ENCODE measurements at regions not wholly inside any gene's neighbourhood (a gene's known extent, or its start where the extent isn't known, plus 50 kb on each side); places are given as distances from the start of the nearest gene placed in this dataset.

- Mint-ChIP-seq H3K27me3 (no peaks in the 10 kb centered on the region), H3K9me3 (peaks cover under 1% of the 10 kb centered on the region), H3K27ac (no peak overlapping the region), H3K36me3 (no peaks in the 10 kb centered on the region), H3K4me1 (no peaks in the 10 kb centered on the region), H3K4me3 (no peak overlapping the region)
- CTCF ChIA-PET, result no interaction called here
- DNase-seq, result no peak
These were observed 481.5 kb upstream of the JAG1 start for GRCh38 chr20:11155156-11155756.

GRCh38 chr20:11156922-11157321 lies 483.1 kb upstream of the JAG1 start:
- Mint-ChIP-seq H3K4me3 (no peak overlapping the region), H3K36me3 (no peaks in the 10 kb centered on the region), H3K4me1 (no peaks in the 10 kb centered on the region), H3K27me3 (no peaks in the 10 kb centered on the region), H3K9me3 (peaks cover 2% of the 10 kb centered on the region), H3K27ac (no peak overlapping the region)
- CTCF ChIA-PET, result no interaction called here
- no peak for DNase-seq

GRCh38 chr20:11158146-11158545 lies 484.3 kb upstream of the JAG1 start:
- Mint-ChIP-seq H3K27ac (no peak overlapping the region), H3K36me3 (no peaks in the 10 kb centered on the region), H3K4me1 (no peaks in the 10 kb centered on the region), H3K9me3 (peaks cover 2% of the 10 kb centered on the region), H3K27me3 (no peaks in the 10 kb centered on the region), H3K4me3 (no peak overlapping the region)
- CTCF ChIA-PET, result no interaction called here
- no peak for DNase-seq

GRCh38 chr20:11158589-11158988 lies 484.8 kb upstream of the JAG1 start:
- no peak overlapping the region for H3K4me3 Mint-ChIP-seq
- H3K36me3 Mint-ChIP-seq, result no peaks in the 10 kb centered on the region
- peaks cover 2% of the 10 kb centered on the region for H3K9me3 Mint-ChIP-seq
- H3K27ac Mint-ChIP-seq, result no peak overlapping the region
- no peaks in the 10 kb centered on the region for H3K27me3 Mint-ChIP-seq
- DNase-seq, result no peak
- H3K4me1 Mint-ChIP-seq, result no peaks in the 10 kb centered on the region
- CTCF ChIA-PET, result no interaction called here

- peaks cover 2% of the 10 kb centered on the region for H3K9me3 Mint-ChIP-seq
- CTCF ChIA-PET, result no interaction called here
These were observed 485.9 kb upstream of the JAG1 start for GRCh38 chr20:11159728-11160127.

GRCh38 chr20:11162026-11162775 lies 488.4 kb upstream of the JAG1 start:
- H3K4me3 Mint-ChIP-seq, result no peak overlapping the region
- no peak for DNase-seq
- H3K27me3 Mint-ChIP-seq, result no peaks in the 10 kb centered on the region
- no peaks in the 10 kb centered on the region for H3K36me3 Mint-ChIP-seq
- CTCF ChIA-PET, result no interaction called here
- H3K4me1 Mint-ChIP-seq, result no peaks in the 10 kb centered on the region
- H3K27ac Mint-ChIP-seq, result no peak overlapping the region
- peaks cover 4% of the 10 kb centered on the region for H3K9me3 Mint-ChIP-seq

More at GRCh38 chr20:11159728-11160127, 485.9 kb upstream of the JAG1 start:
- no peak for DNase-seq
- no peaks in the 10 kb centered on the region for H3K4me1 Mint-ChIP-seq
- no peaks in the 10 kb centered on the region for H3K27me3 Mint-ChIP-seq
- no peak overlapping the region for H3K4me3 Mint-ChIP-seq
- H3K27ac Mint-ChIP-seq, result no peak overlapping the region
- no peaks in the 10 kb centered on the region for H3K36me3 Mint-ChIP-seq

- no peak overlapping the region for H3K4me3 Mint-ChIP-seq
- H3K27me3 Mint-ChIP-seq, result no peaks in the 10 kb centered on the region
- peaks cover 5% of the 10 kb centered on the region for H3K9me3 Mint-ChIP-seq
- no peaks in the 10 kb centered on the region for H3K4me1 Mint-ChIP-seq
- no peaks in the 10 kb centered on the region for H3K36me3 Mint-ChIP-seq
- DNase-seq, result no peak
- H3K27ac Mint-ChIP-seq, result no peak overlapping the region
- CTCF ChIA-PET, result no interaction called here
These were observed 492.0 kb upstream of the JAG1 start for GRCh38 chr20:11165789-11166188.

- no peaks in the 10 kb centered on the region for H3K36me3 Mint-ChIP-seq
- no peaks in the 10 kb centered on the region for H3K27me3 Mint-ChIP-seq
- H3K4me1 Mint-ChIP-seq, result no peaks in the 10 kb centered on the region
- no peak overlapping the region for H3K27ac Mint-ChIP-seq
- H3K9me3 Mint-ChIP-seq, result peaks cover 5% of the 10 kb centered on the region
- no peak for DNase-seq
- CTCF ChIA-PET, result no interaction called here
- H3K4me3 Mint-ChIP-seq, result no peak overlapping the region
These were observed 492.9 kb upstream of the JAG1 start for GRCh38 chr20:11166712-11167111.

- no peaks in the 10 kb centered on the region for H3K4me1 Mint-ChIP-seq
- H3K27me3 Mint-ChIP-seq, result no peaks in the 10 kb centered on the region
- no peak for DNase-seq
- H3K27ac Mint-ChIP-seq, result no peak overlapping the region
- no peak overlapping the region for H3K4me3 Mint-ChIP-seq
- peaks cover 5% of the 10 kb centered on the region for H3K9me3 Mint-ChIP-seq
- H3K36me3 Mint-ChIP-seq, result no peaks in the 10 kb centered on the region
- CTCF ChIA-PET, result no interaction called here
These were observed 494.2 kb upstream of the JAG1 start for GRCh38 chr20:11168026-11168425.

- Mint-ChIP-seq H3K9me3 (peaks cover 5% of the 10 kb centered on the region), H3K4me1 (no peaks in the 10 kb centered on the region), H3K4me3 (no peak overlapping the region), H3K27me3 (no peaks in the 10 kb centered on the region), H3K36me3 (no peaks in the 10 kb centered on the region), H3K27ac (no peak overlapping the region)
- no peak for DNase-seq
- CTCF ChIA-PET, result no interaction called here
These were observed 496.2 kb upstream of the JAG1 start for GRCh38 chr20:11170025-11170424.

- Mint-ChIP-seq H3K9me3 (peaks cover 5% of the 10 kb centered on the region), H3K36me3 (no peaks in the 10 kb centered on the region), H3K27ac (no peak overlapping the region), H3K4me1 (no peaks in the 10 kb centered on the region), H3K27me3 (no peaks in the 10 kb centered on the region), H3K4me3 (no peak overlapping the region)
- CTCF ChIA-PET, result no interaction called here
- DNase-seq, result no peak
These were observed 496.8 kb upstream of the JAG1 start for GRCh38 chr20:11170565-11170964.

GRCh38 chr20:11172881-11173280 lies 499.1 kb upstream of the JAG1 start:
- Mint-ChIP-seq H3K4me1 (no peaks in the 10 kb centered on the region), H3K27ac (no peak overlapping the region), H3K27me3 (no peaks in the 10 kb centered on the region), H3K9me3 (peaks cover 3% of the 10 kb centered on the region), H3K4me3 (no peak overlapping the region), H3K36me3 (no peaks in the 10 kb centered on the region)
- CTCF ChIA-PET, result no interaction called here
- no peak for DNase-seq

- CTCF ChIA-PET, result no interaction called here
- H3K4me1 Mint-ChIP-seq, result no peaks in the 10 kb centered on the region
- no peak overlapping the region for H3K27ac Mint-ChIP-seq
- no peaks in the 10 kb centered on the region for H3K27me3 Mint-ChIP-seq
- no peaks in the 10 kb centered on the region for H3K36me3 Mint-ChIP-seq
- no peak for DNase-seq
- H3K4me3 Mint-ChIP-seq, result no peak overlapping the region
- H3K9me3 Mint-ChIP-seq, result peaks cover 3% of the 10 kb centered on the region
These were observed 500.1 kb upstream of the JAG1 start for GRCh38 chr20:11173916-11174315.

- no peak overlapping the region for H3K4me3 Mint-ChIP-seq
- no peak for DNase-seq
- H3K27me3 Mint-ChIP-seq, result no peaks in the 10 kb centered on the region
- CTCF ChIA-PET, result no interaction called here
- H3K9me3 Mint-ChIP-seq, result peaks cover 3% of the 10 kb centered on the region
- no peaks in the 10 kb centered on the region for H3K36me3 Mint-ChIP-seq
- H3K27ac Mint-ChIP-seq, result no peak overlapping the region
- no peaks in the 10 kb centered on the region for H3K4me1 Mint-ChIP-seq
These were observed 501.1 kb upstream of the JAG1 start for GRCh38 chr20:11174861-11175260.

- CTCF ChIA-PET, result no interaction called here
- Mint-ChIP-seq H3K27me3 (no peaks in the 10 kb centered on the region), H3K9me3 (peaks cover 6% of the 10 kb centered on the region), H3K4me3 (no peak overlapping the region), H3K36me3 (no peaks in the 10 kb centered on the region), H3K4me1 (no peaks in the 10 kb centered on the region), H3K27ac (no peak overlapping the region)
- no peak for DNase-seq
These were observed 502.6 kb upstream of the JAG1 start for GRCh38 chr20:11176431-11176830.
